ENCODE measurements at regions not wholly inside any gene's neighbourhood (a gene's known extent, or its start where the extent isn't known, plus 50 kb on each side); places are given as distances from the start of the nearest gene placed in this dataset.
"Not testable (repeated sequence)": the region's sequence is repeated elsewhere in the genome, so short reads cannot be mapped to it uniquely, and the experiment has no call there.

GRCh38 chr5:2810644-2811043 lies 59.2 kb upstream of the IRX2 start:
- no peak for DNase-seq (ENCODE audit: low spot score)

GRCh38 chr5:2807244-2807643 lies 55.8 kb upstream of the IRX2 start:
- DNase-seq (ENCODE audit: low spot score) = not testable (repeated sequence)

- no peak for DNase-seq (ENCODE audit: low spot score)
These were observed 54.7 kb upstream of the IRX2 start for GRCh38 chr5:2806176-2806575.

- DNase-seq (ENCODE audit: low spot score) = peak; percentile 48
These were observed 53.6 kb upstream of the IRX2 start for GRCh38 chr5:2805080-2805479.

GRCh38 chr5:2803751-2804150 lies 52.3 kb upstream of the IRX2 start:
- no peak for DNase-seq (ENCODE audit: low spot score)

GRCh38 chr5:2802693-2803365 lies 51.4 kb upstream of the IRX2 start:
- DNase-seq (ENCODE audit: low spot score) = peak; percentile 81

- DNase-seq (ENCODE audit: low spot score) = peak; percentile 33
These were observed 50.4 kb upstream of the IRX2 start for GRCh38 chr5:2801577-2802525.

Data from HT-29 (cell line).